ENCODE measurements at regions not wholly inside any gene's neighbourhood (a gene's known extent, or its start where the extent isn't known, plus 50 kb on each side); places are given as distances from the start of the nearest gene placed in this dataset.

GRCh38 chr19:29442094-29442493 lies 83.7 kb upstream of the VSTM2B start:
- TF ChIP-seq CTCF (optimal IDR thresholded peaks at IDR 0.05 in 1 of 3, IDR thresholded peaks at IDR 0.05 in 1 of 3, conservative IDR thresholded peaks at IDR 0.05 in 1 of 3; ENCODE audit: extremely low read depth in 1 of 3, insufficient read depth in 2 of 3, low read length in 3 of 3) (no peak), EZH2 (IDR thresholded peaks at IDR 0.05; ENCODE audit: low read length) (no peak)

Data from keratinocyte (primary cell).